ENCODE measurements at regions not wholly inside any gene's neighbourhood (a gene's known extent, or its start where the extent isn't known, plus 50 kb on each side); places are given as distances from the start of the nearest gene placed in this dataset.
A peak's percentile ranks its signal among the peaks of the same experiment; 100 is the strongest.

DNA sequence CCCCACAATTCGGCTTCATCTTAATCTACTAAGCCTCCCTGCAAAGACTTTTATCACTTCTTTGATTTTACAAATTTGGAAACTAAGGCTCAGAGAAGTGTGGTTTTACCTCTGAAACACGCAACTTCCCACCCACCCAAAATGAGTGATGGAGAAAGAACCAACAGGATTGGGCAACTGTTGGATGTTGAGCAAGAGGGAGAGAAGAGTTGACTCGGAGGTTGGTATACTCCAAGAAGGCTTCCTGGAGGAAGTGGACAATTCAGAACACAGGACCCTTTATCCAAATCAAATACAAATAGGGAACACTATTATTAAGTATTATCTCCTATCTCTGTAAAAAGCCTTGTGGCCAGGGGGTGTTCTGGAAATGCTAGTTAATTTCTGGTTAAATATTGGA lies 323.0 kb downstream of the C16orf95 start:
- Histone ChIP-seq H3K4me1 (ENCODE audit: control insufficient read depth, insufficient read depth, low read length) (no peaks in the 10 kb centered on the region; the same call in 1 of the 2 replicates), H3K9me3 (ENCODE audit: control insufficient read depth, insufficient read depth, low read depth, low read length) (no peaks in the 10 kb centered on the region), H3K36me3 (ENCODE audit: control insufficient read depth in 2 of 2, insufficient read depth in 1 of 2, low read length in 2 of 2) (no peaks in the 10 kb centered on the region), H3K4me3 (ENCODE audit: low read depth, low read length) (no peak overlapping the region), H3K27ac (ENCODE audit: extremely low read depth, low read depth, low read length) (no peak overlapping the region)
- POLR2A ChIA-PET: interaction anchor here (1.3 kb wide), 1 partner anchor 65 kb away, joined by 5 read pairs; no protein-coding TSS in a partner anchor
- CTCF ChIA-PET: interaction anchor here (0.6 kb wide), 1 partner anchor 15 kb away, joined by 3 read pairs; no protein-coding TSS in a partner anchor
- no peak for TF ChIP-seq ZNF2 (tag by site-specific recombination; IDR thresholded peaks at IDR 0.05)
- no peak for TF ChIP-seq SALL2 (tag by site-specific recombination; IDR thresholded peaks at IDR 0.05; ENCODE audit: borderline replicate concordance)
- TF ChIP-seq ZNF416 (tag by site-specific recombination; IDR thresholded peaks at IDR 0.05): no peak
- no peak for TF ChIP-seq ZNF423 (tag by site-specific recombination; IDR thresholded peaks at IDR 0.05)

DNA sequence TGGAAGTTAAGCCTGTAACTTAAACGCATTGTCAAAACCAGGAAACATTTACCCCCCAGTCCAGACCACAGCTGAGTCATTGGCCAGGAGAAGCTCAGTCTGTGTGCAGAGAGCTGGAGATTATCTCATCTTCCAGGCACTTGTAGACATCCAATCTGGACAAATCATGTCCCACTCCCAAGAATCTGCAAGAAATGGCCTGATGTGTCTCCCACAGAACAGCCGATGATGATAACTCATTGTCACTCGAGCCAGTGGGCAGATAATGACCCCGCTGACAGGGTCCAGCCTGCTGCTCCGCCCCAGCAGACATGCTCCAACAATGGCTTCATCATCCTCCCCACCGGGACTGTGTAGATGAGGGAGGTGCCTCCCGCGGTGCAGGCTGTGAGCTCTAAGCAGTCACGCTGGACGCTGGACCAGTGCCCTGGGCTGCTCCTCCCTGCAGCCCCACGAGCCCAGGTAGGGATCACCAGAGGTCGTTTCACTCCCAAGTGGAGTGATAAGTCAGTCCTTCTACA lies 322.5 kb downstream of the C16orf95 start:
- H3K27ac ChIP-seq (ENCODE audit: extremely low read depth, low read depth, low read length): no peak overlapping the region
- CTCF ChIA-PET: no interaction called here
- POLR2A ChIA-PET: interaction anchor here (0.5 to 1.3 kb wide), 2 partner anchors 66 to 323 kb away, joined by 4 to 5 read pairs; no protein-coding TSS in a partner anchor
- TF ChIP-seq GLIS1 (tag by site-specific recombination; IDR thresholded peaks at IDR 0.05): peak; percentile 90
- TF ChIP-seq, protein P1, sequence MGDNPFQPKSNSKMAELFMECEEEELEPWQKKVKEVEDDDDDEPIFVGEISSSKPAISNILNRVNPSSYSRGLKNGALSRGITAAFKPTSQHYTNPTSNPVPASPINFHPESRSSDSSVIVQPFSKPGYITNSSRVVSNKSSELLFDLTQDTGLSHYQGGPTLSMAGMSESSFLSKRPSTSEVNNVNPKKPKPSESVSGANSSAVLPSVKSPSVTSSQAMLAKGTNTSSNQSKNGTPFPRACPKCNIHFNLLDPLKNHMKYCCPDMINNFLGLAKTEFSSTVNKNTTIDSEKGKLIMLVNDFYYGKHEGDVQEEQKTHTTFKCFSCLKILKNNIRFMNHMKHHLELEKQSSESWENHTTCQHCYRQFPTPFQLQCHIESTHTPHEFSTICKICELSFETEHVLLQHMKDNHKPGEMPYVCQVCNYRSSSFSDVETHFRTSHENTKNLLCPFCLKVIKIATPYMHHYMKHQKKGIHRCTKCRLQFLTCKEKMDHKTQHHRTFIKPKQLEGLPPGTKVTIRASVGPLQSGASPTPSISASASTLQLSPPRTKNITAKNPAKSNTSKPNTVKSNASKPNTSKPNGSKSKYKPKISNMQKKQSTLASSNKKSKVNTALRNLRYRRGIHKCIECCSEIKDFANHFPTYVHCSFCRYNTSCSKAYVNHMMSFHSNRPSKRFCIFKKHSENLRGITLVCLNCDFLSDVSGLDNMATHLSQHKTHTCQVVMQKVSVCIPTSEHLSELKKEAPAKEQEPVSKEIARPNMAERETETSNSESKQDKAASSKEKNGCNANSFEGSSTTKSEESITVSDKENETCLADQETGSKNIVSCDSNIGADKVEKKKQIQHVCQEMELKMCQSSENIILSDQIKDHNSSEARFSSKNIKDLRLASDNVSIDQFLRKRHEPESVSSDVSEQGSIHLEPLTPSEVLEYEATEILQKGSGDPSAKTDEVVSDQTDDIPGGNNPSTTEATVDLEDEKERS (tag by site-specific recombination; IDR thresholded peaks at IDR 0.05): no peak
- TF ChIP-seq ZNF596 (tag by site-specific recombination; IDR thresholded peaks at IDR 0.05): no peak
- peak; percentile 72; the same call in 1 of the 2 replicates for TF ChIP-seq ZNF394 (tag by site-specific recombination; IDR thresholded peaks at IDR 0.05; ENCODE audit: borderline replicate concordance)
- no peak for TF ChIP-seq HOXC10 (CRISPR knock-in tag; IDR thresholded peaks at IDR 0.05)
- TF ChIP-seq ZNF777 (tag by site-specific recombination; IDR thresholded peaks at IDR 0.05; ENCODE audit: borderline replicate concordance): no peak
- TF ChIP-seq ZNF366 (tag by site-specific recombination; conservative IDR thresholded peaks at IDR 0.05): peak; percentile 66
- TF ChIP-seq ZNF621 (tag by site-specific recombination; IDR thresholded peaks at IDR 0.05): no peak
- no peak for TF ChIP-seq ZNF155 (tag by site-specific recombination; IDR thresholded peaks at IDR 0.05)
- TF ChIP-seq ZNF138 (tag by site-specific recombination; IDR thresholded peaks at IDR 0.05; ENCODE audit: borderline replicate concordance): no peak
- TF ChIP-seq ZNF660 (tag by site-specific recombination; IDR thresholded peaks at IDR 0.05): peak; percentile 67; the same call in 1 of the 2 replicates
- TF ChIP-seq ZNF530 (tag by site-specific recombination; IDR thresholded peaks at IDR 0.05; ENCODE audit: low read depth): no peak
- no peak for TF ChIP-seq ZSCAN5A (tag by site-specific recombination; IDR thresholded peaks at IDR 0.05)
- no peak; the same call in 1 of the 2 replicates for TF ChIP-seq WT1 (tag by site-specific recombination; IDR thresholded peaks at IDR 0.05)
- TF ChIP-seq, protein P2, sequence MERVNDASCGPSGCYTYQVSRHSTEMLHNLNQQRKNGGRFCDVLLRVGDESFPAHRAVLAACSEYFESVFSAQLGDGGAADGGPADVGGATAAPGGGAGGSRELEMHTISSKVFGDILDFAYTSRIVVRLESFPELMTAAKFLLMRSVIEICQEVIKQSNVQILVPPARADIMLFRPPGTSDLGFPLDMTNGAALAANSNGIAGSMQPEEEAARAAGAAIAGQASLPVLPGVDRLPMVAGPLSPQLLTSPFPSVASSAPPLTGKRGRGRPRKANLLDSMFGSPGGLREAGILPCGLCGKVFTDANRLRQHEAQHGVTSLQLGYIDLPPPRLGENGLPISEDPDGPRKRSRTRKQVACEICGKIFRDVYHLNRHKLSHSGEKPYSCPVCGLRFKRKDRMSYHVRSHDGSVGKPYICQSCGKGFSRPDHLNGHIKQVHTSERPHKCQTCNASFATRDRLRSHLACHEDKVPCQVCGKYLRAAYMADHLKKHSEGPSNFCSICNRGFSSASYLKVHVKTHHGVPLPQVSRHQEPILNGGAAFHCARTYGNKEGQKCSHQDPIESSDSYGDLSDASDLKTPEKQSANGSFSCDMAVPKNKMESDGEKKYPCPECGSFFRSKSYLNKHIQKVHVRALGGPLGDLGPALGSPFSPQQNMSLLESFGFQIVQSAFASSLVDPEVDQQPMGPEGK (tag by site-specific recombination; IDR thresholded peaks at IDR 0.05): 0 out of 2 replicates have a peak, but pooled peaks have one; percentile 15
- TF ChIP-seq ZNF10 (tag by site-specific recombination; IDR thresholded peaks at IDR 0.05): peak; percentile 30; the same call in 1 of the 2 replicates
- 0 out of 2 replicates have a peak, but pooled peaks have one; percentile 14 for TF ChIP-seq ZNF629 (tag by site-specific recombination; IDR thresholded peaks at IDR 0.05)
- TF ChIP-seq SCRT2 (tag by site-specific recombination; IDR thresholded peaks at IDR 0.05): peak; percentile 90
- TF ChIP-seq ZNF37A (tag by site-specific recombination; IDR thresholded peaks at IDR 0.05): no peak
- TF ChIP-seq ZNF112 (tag by site-specific recombination; IDR thresholded peaks at IDR 0.05): no peak
- TF ChIP-seq ZNF398 (tag by site-specific recombination; IDR thresholded peaks at IDR 0.05): no peak
- peak; percentile 75; the same call in 1 of the 2 replicates for TF ChIP-seq GFI1B (tag by site-specific recombination; IDR thresholded peaks at IDR 0.05)
- TF ChIP-seq ZNF473 (tag by site-specific recombination; IDR thresholded peaks at IDR 0.05): no peak

More for the DNA sequence above, 322.5 kb downstream of the C16orf95 start:
- H3K9me3 ChIP-seq (ENCODE audit: control insufficient read depth, insufficient read depth, low read depth, low read length): no peaks in the 10 kb centered on the region
- no peaks in the 10 kb centered on the region; the same call in 1 of the 2 replicates for H3K4me1 ChIP-seq (ENCODE audit: control insufficient read depth, insufficient read depth, low read length)
- no peaks in the 10 kb centered on the region for H3K36me3 ChIP-seq (ENCODE audit: control insufficient read depth in 2 of 2, insufficient read depth in 1 of 2, low read length in 2 of 2)
- H3K4me3 ChIP-seq (ENCODE audit: low read depth, low read length): no peak overlapping the region
